ENCODE measurements at regions not wholly inside any gene's neighbourhood (a gene's known extent, or its start where the extent isn't known, plus 50 kb on each side); places are given as distances from the start of the nearest gene placed in this dataset.
A peak's percentile ranks its signal among the peaks of the same experiment; 100 is the strongest.

DNA sequence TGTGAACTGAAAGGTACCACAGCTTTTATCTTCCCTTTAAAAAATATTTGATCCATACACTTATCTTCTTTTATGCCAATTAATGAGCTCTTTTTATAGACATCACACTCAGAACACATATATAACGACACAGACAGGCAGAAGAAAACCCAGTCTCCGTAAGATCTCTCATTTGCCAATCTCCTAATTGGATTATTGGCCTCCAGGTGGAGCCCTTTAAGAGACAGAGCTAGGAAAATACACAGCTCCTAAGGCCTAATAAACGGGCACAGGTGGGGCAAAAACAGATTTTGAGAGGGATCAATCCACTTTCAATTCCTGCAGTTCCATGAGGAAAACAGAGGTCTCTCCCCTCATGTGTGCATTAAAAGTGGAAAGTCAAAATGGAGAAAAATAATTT lies 1495.4 kb downstream of the RPA4 start:
- TF ChIP-seq CTCF (IDR thresholded peaks at IDR 0.05; ENCODE audit: insufficient read depth, low read length, severe bottlenecking): no peak
- H3K27me3 ChIP-seq (ENCODE audit: control insufficient read depth, insufficient read depth, low read length): no peaks in the 10 kb centered on the region
- H3K4me3 ChIP-seq (ENCODE audit: low read depth, low read length): no peak overlapping the region
- no peaks in the 10 kb centered on the region for H3K36me3 ChIP-seq (ENCODE audit: control insufficient read depth, insufficient read depth, low read length)
- no peak for DNase-seq (ENCODE audit: low read depth)
- no peak for FAIRE-seq

DNA sequence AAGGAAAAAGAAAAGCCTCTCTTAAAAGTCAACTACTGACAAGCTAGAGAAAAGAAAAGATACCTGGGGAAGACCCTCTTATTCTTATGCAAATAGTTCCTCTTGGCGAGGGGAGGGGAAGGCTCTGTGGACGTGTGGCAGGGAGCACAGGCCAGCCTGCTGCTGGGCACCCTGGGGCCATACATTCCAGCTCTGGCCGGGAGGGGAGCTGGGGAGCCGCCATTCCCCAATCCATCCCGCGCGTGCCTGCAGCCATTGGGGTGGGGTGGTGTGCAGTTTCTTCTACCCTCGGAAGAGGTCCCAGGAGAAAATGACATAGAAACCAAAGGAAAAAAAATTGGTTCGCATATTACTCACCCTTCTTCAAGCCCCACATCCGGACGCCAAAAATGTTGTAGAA lies 1496.4 kb downstream of the RPA4 start:
- no peak for TF ChIP-seq CTCF (IDR thresholded peaks at IDR 0.05; ENCODE audit: insufficient read depth, low read length, severe bottlenecking)
- FAIRE-seq: no peak
- H3K4me3 ChIP-seq (ENCODE audit: low read depth, low read length): no peak overlapping the region

GRCh38 chrX:98380556-98380955 lies 1496.8 kb downstream of the RPA4 start:
- H3K36me3 ChIP-seq (ENCODE audit: control insufficient read depth, insufficient read depth, low read length): no peaks in the 10 kb centered on the region
- no peaks in the 10 kb centered on the region for H3K27me3 ChIP-seq (ENCODE audit: control insufficient read depth, insufficient read depth, low read length)
- no peak for FAIRE-seq
- TF ChIP-seq CTCF (IDR thresholded peaks at IDR 0.05; ENCODE audit: insufficient read depth, low read length, severe bottlenecking): no peak
- no peak for DNase-seq (ENCODE audit: low read depth)
- H3K4me3 ChIP-seq (ENCODE audit: low read depth, low read length): no peak overlapping the region

More for the DNA sequence above, 1496.4 kb downstream of the RPA4 start:
- DNase-seq (ENCODE audit: low read depth): no peak
- Histone ChIP-seq H3K36me3 (ENCODE audit: control insufficient read depth, insufficient read depth, low read length) (no peaks in the 10 kb centered on the region), H3K27me3 (ENCODE audit: control insufficient read depth, insufficient read depth, low read length) (no peaks in the 10 kb centered on the region)

DNA sequence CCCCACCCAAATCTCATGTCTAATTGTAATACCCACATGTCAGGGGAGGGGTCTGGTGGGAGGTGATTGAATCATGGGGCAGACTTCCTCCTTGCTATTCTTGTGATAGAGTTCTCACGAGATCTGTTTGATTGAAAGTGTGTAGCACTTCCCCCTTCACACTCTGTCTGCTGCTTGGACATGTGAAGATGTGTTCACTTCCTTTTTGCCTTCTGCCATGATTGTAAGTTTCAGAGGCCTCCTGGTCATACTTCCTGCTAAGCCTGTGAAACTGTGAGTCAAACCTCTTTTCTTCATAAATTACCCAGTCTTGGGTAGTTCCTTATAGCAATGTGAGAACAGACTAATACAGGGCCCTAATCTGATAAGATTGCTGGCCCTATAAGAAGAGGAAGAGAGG lies 1514.8 kb downstream of the RPA4 start:
- Histone ChIP-seq H3K4me3 (ENCODE audit: low read depth, low read length) (no peak overlapping the region), H3K27me3 (ENCODE audit: control insufficient read depth, insufficient read depth, low read length) (no peaks in the 10 kb centered on the region), H3K36me3 (ENCODE audit: control insufficient read depth, insufficient read depth, low read length) (no peaks in the 10 kb centered on the region)
- peak; percentile 8 for DNase-seq (ENCODE audit: low read depth)
- TF ChIP-seq CTCF (IDR thresholded peaks at IDR 0.05; ENCODE audit: insufficient read depth, low read length, severe bottlenecking): no peak
- no peak for FAIRE-seq

- DNase-seq (ENCODE audit: low read depth) (peak; percentile 63), FAIRE-seq (no peak)
- H3K4me3 ChIP-seq (ENCODE audit: low read depth, low read length): no peak overlapping the region
- no peaks in the 10 kb centered on the region for H3K36me3 ChIP-seq (ENCODE audit: control insufficient read depth, insufficient read depth, low read length)
- TF ChIP-seq CTCF (IDR thresholded peaks at IDR 0.05; ENCODE audit: insufficient read depth, low read length, severe bottlenecking): no peak
- H3K27me3 ChIP-seq (ENCODE audit: control insufficient read depth, insufficient read depth, low read length): no peaks in the 10 kb centered on the region
These were observed 1521.7 kb downstream of the RPA4 start for GRCh38 chrX:98405376-98405775.

GRCh38 chrX:98407584-98407983 lies 1523.9 kb downstream of the RPA4 start:
- Histone ChIP-seq H3K27me3 (ENCODE audit: control insufficient read depth, insufficient read depth, low read length) (no peaks in the 10 kb centered on the region), H3K36me3 (ENCODE audit: control insufficient read depth, insufficient read depth, low read length) (no peaks in the 10 kb centered on the region), H3K4me3 (ENCODE audit: low read depth, low read length) (no peak overlapping the region)
- no peak for FAIRE-seq
- DNase-seq (ENCODE audit: low read depth): no peak
- TF ChIP-seq CTCF (IDR thresholded peaks at IDR 0.05; ENCODE audit: insufficient read depth, low read length, severe bottlenecking): no peak
